ENCODE measurements at regions not wholly inside any gene's neighbourhood (a gene's known extent, or its start where the extent isn't known, plus 50 kb on each side); places are given as distances from the start of the nearest gene placed in this dataset.

GRCh38 chr13:95480791-95481780 lies 71.4 kb upstream of the CLDN10 start:
- no peaks in the 10 kb centered on the region for H3K79me2 ChIP-seq (ENCODE audit: insufficient read depth, low read length)
- TF ChIP-seq EZH2 (IDR thresholded peaks at IDR 0.05; ENCODE audit: insufficient read depth, low read length) (no peak), CTCF (IDR thresholded peaks at IDR 0.05; ENCODE audit: insufficient read depth, low read depth, low read length) (no peak)
- Mint-ChIP-seq H3K27me3 (ENCODE audit: low read depth, unreplicated experiment) (peaks cover 21% of the 10 kb centered on the region), H3K36me3 (ENCODE audit: low read depth, unreplicated experiment) (no peaks in the 10 kb centered on the region), H3K4me3 (ENCODE audit: unreplicated experiment) (no peak overlapping the region), H3K27ac (ENCODE audit: unreplicated experiment) (no peak overlapping the region), H3K4me1 (ENCODE audit: low read depth, unreplicated experiment) (peaks cover 8% of the 10 kb centered on the region), H3K9me3 (ENCODE audit: unreplicated experiment) (no peaks in the 10 kb centered on the region)
- H3K27ac ChIP-seq (ENCODE audit: low read depth, low read length), result no peak overlapping the region
- H3K4me2 ChIP-seq (ENCODE audit: low read length), result no peak overlapping the region
- no peaks in the 10 kb centered on the region for H3K36me3 ChIP-seq (ENCODE audit: insufficient read depth, low read length)
- H3K9me3 ChIP-seq (ENCODE audit: insufficient read depth, low read depth, low read length), result no peaks in the 10 kb centered on the region
- H3K4me1 ChIP-seq (ENCODE audit: insufficient read depth, low read length), result peaks cover 12% of the 10 kb centered on the region
- FAIRE-seq, result no peak
- no peak overlapping the region for H2AFZ ChIP-seq (ENCODE audit: low read depth, low read length)
- no peak overlapping the region for H3K9ac ChIP-seq (ENCODE audit: low read length)
- H4K20me1 ChIP-seq (ENCODE audit: insufficient read depth, low read length), result no peaks in the 10 kb centered on the region
- DNase-seq (ENCODE audit: low read depth), result no peak
- H3K27me3 ChIP-seq (ENCODE audit: insufficient read depth, low read length), result peaks cover 7% of the 10 kb centered on the region
- H3K4me3 ChIP-seq (ENCODE audit: insufficient read depth, low read depth, low read length), result no peak overlapping the region

GRCh38 chr13:95484052-95484451 lies 68.5 kb upstream of the CLDN10 start:
- H3K4me3 ChIP-seq (ENCODE audit: insufficient read depth, low read depth, low read length), result no peak overlapping the region
- H3K27ac Mint-ChIP-seq (ENCODE audit: unreplicated experiment), result no peak overlapping the region
- no peak for FAIRE-seq
- H3K79me2 ChIP-seq (ENCODE audit: insufficient read depth, low read length), result no peaks in the 10 kb centered on the region
- no peaks in the 10 kb centered on the region for H3K36me3 Mint-ChIP-seq (ENCODE audit: low read depth, unreplicated experiment)
- H3K9me3 ChIP-seq (ENCODE audit: insufficient read depth, low read depth, low read length), result no peaks in the 10 kb centered on the region
- H2AFZ ChIP-seq (ENCODE audit: low read depth, low read length), result no peak overlapping the region
- H4K20me1 ChIP-seq (ENCODE audit: insufficient read depth, low read length), result no peaks in the 10 kb centered on the region
- H3K4me3 Mint-ChIP-seq (ENCODE audit: unreplicated experiment), result no peak overlapping the region
- no peaks in the 10 kb centered on the region for H3K36me3 ChIP-seq (ENCODE audit: insufficient read depth, low read length)
- no peak overlapping the region for H3K27ac ChIP-seq (ENCODE audit: low read depth, low read length)
- H3K27me3 ChIP-seq (ENCODE audit: insufficient read depth, low read length), result no peaks in the 10 kb centered on the region
- H3K27me3 Mint-ChIP-seq (ENCODE audit: low read depth, unreplicated experiment), result peaks cover 5% of the 10 kb centered on the region
- peaks cover 8% of the 10 kb centered on the region for H3K4me1 Mint-ChIP-seq (ENCODE audit: low read depth, unreplicated experiment)
- no peak for DNase-seq (ENCODE audit: low read depth)
- H3K4me1 ChIP-seq (ENCODE audit: insufficient read depth, low read length), result peaks cover 12% of the 10 kb centered on the region
- no peaks in the 10 kb centered on the region for H3K9me3 Mint-ChIP-seq (ENCODE audit: unreplicated experiment)
- no peak overlapping the region for H3K4me2 ChIP-seq (ENCODE audit: low read length)
- TF ChIP-seq CTCF (IDR thresholded peaks at IDR 0.05; ENCODE audit: insufficient read depth, low read depth, low read length), result no peak
- TF ChIP-seq EZH2 (IDR thresholded peaks at IDR 0.05; ENCODE audit: insufficient read depth, low read length), result no peak
- H3K9ac ChIP-seq (ENCODE audit: low read length), result no peak overlapping the region

GRCh38 chr13:95485045-95485517 lies 67.4 kb upstream of the CLDN10 start:
- Histone ChIP-seq H2AFZ (ENCODE audit: low read depth, low read length) (peak overlapping the region; percentile 72), H3K79me2 (ENCODE audit: insufficient read depth, low read length) (no peaks in the 10 kb centered on the region), H4K20me1 (ENCODE audit: insufficient read depth, low read length) (no peaks in the 10 kb centered on the region), H3K27me3 (ENCODE audit: insufficient read depth, low read length) (no peaks in the 10 kb centered on the region), H3K27ac (ENCODE audit: low read depth, low read length) (no peak overlapping the region), H3K4me3 (ENCODE audit: insufficient read depth, low read depth, low read length) (no peak overlapping the region), H3K9ac (ENCODE audit: low read length) (no peak overlapping the region), H3K9me3 (ENCODE audit: insufficient read depth, low read depth, low read length) (no peaks in the 10 kb centered on the region), H3K4me1 (ENCODE audit: insufficient read depth, low read length) (peaks cover 12% of the 10 kb centered on the region), H3K36me3 (ENCODE audit: insufficient read depth, low read length) (no peaks in the 10 kb centered on the region), H3K4me2 (ENCODE audit: low read length) (peak overlapping the region; percentile 18)
- TF ChIP-seq CTCF (IDR thresholded peaks at IDR 0.05; ENCODE audit: insufficient read depth, low read depth, low read length) (no peak), EZH2 (IDR thresholded peaks at IDR 0.05; ENCODE audit: insufficient read depth, low read length) (no peak)
- no peaks in the 10 kb centered on the region for H3K9me3 Mint-ChIP-seq (ENCODE audit: unreplicated experiment)
- H3K36me3 Mint-ChIP-seq (ENCODE audit: low read depth, unreplicated experiment), result no peaks in the 10 kb centered on the region
- no peak for FAIRE-seq
- peak; percentile 48 for DNase-seq (ENCODE audit: low read depth)
- no peak overlapping the region for H3K4me3 Mint-ChIP-seq (ENCODE audit: unreplicated experiment)
- H3K4me1 Mint-ChIP-seq (ENCODE audit: low read depth, unreplicated experiment), result peaks cover 8% of the 10 kb centered on the region
- H3K27me3 Mint-ChIP-seq (ENCODE audit: low read depth, unreplicated experiment), result peaks cover 5% of the 10 kb centered on the region
- no peak overlapping the region for H3K27ac Mint-ChIP-seq (ENCODE audit: unreplicated experiment)
